PC-3 (cell line): ENCODE measurements at regions not wholly inside any gene's neighbourhood (a gene's known extent, or its start where the extent isn't known, plus 50 kb on each side); places are given as distances from the start of the nearest gene placed in this dataset.
"Not testable (repeated sequence)": the region's sequence is repeated elsewhere in the genome, so short reads cannot be mapped to it uniquely, and the experiment has no call there.

Experiments
- ATAC-seq: fragments of 200-7000 bp; cut with Tn5 transposase; 2 replicates; pipeline ENCODE4 v1.9.1; 2020; ENCODE audit warnings: mild to moderate bottlenecking, moderate library complexity
- BruUV-seq: library from RNA; stranded (reverse); fragments of 400-500 nt; replicated peaks from 2 replicates; lab custom pipeline; 2021; lab: Mats Ljungman, UMichigan
- CTCF ChIA-PET: fragments of 300-600 bp; sonication (Branson Sonifier 250); formaldehyde crosslinking; loops from one replicate; lab custom pipeline; 2022; ENCODE audit warnings: antibody characterized with exemption; lab: Charles Lee
- POLR2A ChIA-PET: fragments of 300-600 bp; sonication (Branson Sonifier 250); formaldehyde crosslinking; loops from one replicate; lab custom pipeline; 2022; ENCODE audit warnings: antibody characterized with exemption; ENCODE audit not compliant: unreplicated experiment; lab: Charles Lee
- DNase-seq: peaks from one replicate; pipeline ENCODE4 v3.0.0-alpha.2; 2015
- H2AFZ ChIP-seq: fragments of 300-600 bp; sonication (generic); 2 replicates; pipeline ENCODE4 v1.6.0; 2016; ENCODE audit warnings: antibody characterized with exemption, low read length
- H3F3A ChIP-seq: fragments of 300-600 bp; sonication (generic); one replicate; pipeline ENCODE4 v1.6.0; 2017; ENCODE audit warnings: antibody characterized with exemption, low read length, control low read depth, mild to moderate bottlenecking; ENCODE audit not compliant: unreplicated experiment
- H3K27ac ChIP-seq: fragments of 300-600 bp; sonication (generic); 2 replicates; pipeline ENCODE4 v1.5.1; 2016; ENCODE audit warnings: mild to moderate bottlenecking, low read length
- H3K27me3 ChIP-seq: fragments of 300-600 bp; sonication (generic); 2 replicates; pipeline ENCODE4 v1.6.1; 2016; ENCODE audit warnings: low read length, mixed read lengths
- H3K36me3 ChIP-seq: fragments of 300-600 bp; sonication (generic); 2 replicates; pipeline ENCODE4 v1.6.1; 2016; ENCODE audit warnings: low read depth, mixed run types, low read length, mixed read lengths
- H3K4me1 ChIP-seq: fragments of 300-600 bp; sonication (generic); 2 replicates; pipeline ENCODE4 v1.5.1; 2016; ENCODE audit warnings: low read length; ENCODE audit not compliant: insufficient read depth
- H3K4me2 ChIP-seq: fragments of 300-600 bp; sonication (generic); 2 replicates; pipeline ENCODE4 v1.6.0; 2016; ENCODE audit warnings: low read length
- H3K4me3 ChIP-seq: fragments of 300-600 bp; sonication (generic); 2 replicates; pipeline ENCODE4 v1.5.1; 2016; ENCODE audit warnings: mild to moderate bottlenecking, low read length, mixed read lengths
- H3K79me2 ChIP-seq: fragments of 300-600 bp; sonication (generic); 2 replicates; pipeline ENCODE4 v1.6.1; 2017; ENCODE audit warnings: low read length, mixed read lengths
- H3K9ac ChIP-seq: fragments of 300-600 bp; sonication (generic); 2 replicates; pipeline ENCODE4 v1.6.0; 2016; ENCODE audit warnings: mild to moderate bottlenecking, low read length
- H3K9me2 ChIP-seq: fragments of 300-600 bp; sonication (generic); replicated peaks from 2 replicates; pipeline ENCODE4 v1.6.1; 2016; ENCODE audit warnings: mixed run types, low read length, mixed read lengths
- H3K9me3 ChIP-seq: fragments of 300-600 bp; sonication (generic); 2 replicates; pipeline ENCODE4 v1.6.1; 2016; ENCODE audit warnings: low read length, mixed read lengths
- H4K20me1 ChIP-seq: fragments of 300-600 bp; sonication (generic); 2 replicates; pipeline ENCODE4 v1.6.1; 2016; ENCODE audit warnings: low read length, mixed read lengths
- CTCF ChIP-seq: fragments of 300-600 bp; sonication (generic); conservative IDR thresholded peaks from 2 replicates; pipeline ENCODE4 v1.5.1; 2017; ENCODE audit warnings: antibody characterized with exemption, low read depth, mild to moderate bottlenecking, low read length
- EZH2 ChIP-seq: fragments of 300-600 bp; sonication (generic); IDR thresholded peaks from one replicate; pipeline ENCODE4 v1.6.1; 2017; ENCODE audit warnings: antibody characterized with exemption, mild to moderate bottlenecking, low read length; ENCODE audit not compliant: unreplicated experiment
- EZH2phosphoT487 ChIP-seq: fragments of 300-600 bp; sonication (generic); IDR thresholded peaks from 2 replicates; pipeline ENCODE4 v1.6.1; 2018; ENCODE audit warnings: mild to moderate bottlenecking, antibody characterized with exemption, low read length, borderline replicate concordance
- intact Hi-C: fragments of 100-400 bp; cut with micrococcal nuclease; formaldehyde crosslinking; loops from 2 replicates; pipeline ENCODE4 v1.9.0; 2023

- TF ChIP-seq EZH2 = no peak
- no peak for TF ChIP-seq EZH2phosphoT487
- no peak for TF ChIP-seq CTCF
- Histone ChIP-seq H3K4me2 (no peak overlapping the region), H3K9me2 (no peaks in the 10 kb centered on the region), H3K36me3 (no peaks in the 10 kb centered on the region), H3K79me2 (no peaks in the 10 kb centered on the region), H4K20me1 (no peaks in the 10 kb centered on the region), H3F3A (no peaks in the 10 kb centered on the region), H3K27me3 (no peaks in the 10 kb centered on the region), H3K4me3 (no peak overlapping the region), H3K4me1 (no peaks in the 10 kb centered on the region), H3K27ac (no peak overlapping the region), H2AFZ (no peak overlapping the region), H3K9me3 (no peaks in the 10 kb centered on the region), H3K9ac (no peak overlapping the region)
- POLR2A ChIA-PET = no interaction called here
- ATAC-seq = no peak
- BruUV-seq = no TSS peak
- no peak for DNase-seq
- intact Hi-C loops = no loop called here
- CTCF ChIA-PET = no interaction called here
These were observed 456.2 kb downstream of the KCNT2 start for GRCh38 chr1:196152086-196152485.

- no peaks in the 10 kb centered on the region for H3K9me2 ChIP-seq
- no peak overlapping the region for H3K4me2 ChIP-seq
- H4K20me1 ChIP-seq = no peaks in the 10 kb centered on the region
- intact Hi-C loops = loop anchor here (1.0 to 5.0 kb wide), 3 partner anchors 161 to 514 kb away; no protein-coding TSS in a partner anchor
- H3K79me2 ChIP-seq = no peaks in the 10 kb centered on the region
- ATAC-seq (peak; percentile 53), DNase-seq (peak; percentile 70)
- ChIA-PET POLR2A (no interaction called here), CTCF (interaction anchor here (0.5 to 1.7 kb wide), 6 partner anchors 20 to 513 kb away, joined by 3 to 9 read pairs (median 4); no protein-coding TSS in a partner anchor)
- no peak overlapping the region for H2AFZ ChIP-seq
- H3K27ac ChIP-seq = no peak overlapping the region
- no TSS peak for BruUV-seq
- no peaks in the 10 kb centered on the region for H3F3A ChIP-seq
- no peaks in the 10 kb centered on the region for H3K27me3 ChIP-seq
- H3K9me3 ChIP-seq = no peaks in the 10 kb centered on the region
- no peak overlapping the region for H3K9ac ChIP-seq
- TF ChIP-seq CTCF (peak; percentile 63), EZH2phosphoT487 (no peak)
- no peaks in the 10 kb centered on the region for H3K36me3 ChIP-seq
- no peaks in the 10 kb centered on the region for H3K4me1 ChIP-seq
- no peak overlapping the region for H3K4me3 ChIP-seq
These were observed 459.8 kb downstream of the KCNT2 start for GRCh38 chr1:196148367-196148970.

GRCh38 chr1:196147530-196147929, 460.7 kb downstream of the KCNT2 start:
- CTCF ChIA-PET = no interaction called here

GRCh38 chr1:196145151-196145550, 463.1 kb downstream of the KCNT2 start:
- ATAC-seq, CTCF ChIA-PET: not testable (repeated sequence)

More at GRCh38 chr1:196147530-196147929, 460.7 kb downstream of the KCNT2 start:
- no peak for ATAC-seq
- Histone ChIP-seq H3K4me3 (no peak overlapping the region), H3K9me3 (no peaks in the 10 kb centered on the region), H4K20me1 (no peaks in the 10 kb centered on the region), H3F3A (no peaks in the 10 kb centered on the region), H3K36me3 (no peaks in the 10 kb centered on the region), H3K9me2 (no peaks in the 10 kb centered on the region), H3K9ac (no peak overlapping the region), H3K27me3 (no peaks in the 10 kb centered on the region), H3K4me2 (no peak overlapping the region), H3K79me2 (no peaks in the 10 kb centered on the region), H2AFZ (no peak overlapping the region), H3K4me1 (no peaks in the 10 kb centered on the region), H3K27ac (no peak overlapping the region)
- intact Hi-C loops = loop anchor here (5.0 kb wide), 1 partner anchor 515 kb away; no protein-coding TSS in a partner anchor
- TF ChIP-seq EZH2phosphoT487 = no peak
- no TSS peak for BruUV-seq
- POLR2A ChIA-PET = no interaction called here
- DNase-seq = no peak

More at GRCh38 chr1:196145151-196145550, 463.1 kb downstream of the KCNT2 start:
- POLR2A ChIA-PET, H3K9me2 ChIP-seq, BruUV-seq, H3F3A ChIP-seq, H3K27ac ChIP-seq, H3K27me3 ChIP-seq, H2AFZ ChIP-seq, H3K36me3 ChIP-seq, H3K4me2 ChIP-seq, DNase-seq, H3K79me2 ChIP-seq, H3K4me1 ChIP-seq, H4K20me1 ChIP-seq, H3K4me3 ChIP-seq, H3K9ac ChIP-seq, H3K9me3 ChIP-seq: not testable (repeated sequence)
- intact Hi-C loops = loop anchor here (5.0 kb wide), 1 partner anchor 517 kb away; no protein-coding TSS in a partner anchor
